ENCODE measurements at regions not wholly inside any gene's neighbourhood (a gene's known extent, or its start where the extent isn't known, plus 50 kb on each side); places are given as distances from the start of the nearest gene placed in this dataset.
A peak's percentile ranks its signal among the peaks of the same experiment; 100 is the strongest.

DNA sequence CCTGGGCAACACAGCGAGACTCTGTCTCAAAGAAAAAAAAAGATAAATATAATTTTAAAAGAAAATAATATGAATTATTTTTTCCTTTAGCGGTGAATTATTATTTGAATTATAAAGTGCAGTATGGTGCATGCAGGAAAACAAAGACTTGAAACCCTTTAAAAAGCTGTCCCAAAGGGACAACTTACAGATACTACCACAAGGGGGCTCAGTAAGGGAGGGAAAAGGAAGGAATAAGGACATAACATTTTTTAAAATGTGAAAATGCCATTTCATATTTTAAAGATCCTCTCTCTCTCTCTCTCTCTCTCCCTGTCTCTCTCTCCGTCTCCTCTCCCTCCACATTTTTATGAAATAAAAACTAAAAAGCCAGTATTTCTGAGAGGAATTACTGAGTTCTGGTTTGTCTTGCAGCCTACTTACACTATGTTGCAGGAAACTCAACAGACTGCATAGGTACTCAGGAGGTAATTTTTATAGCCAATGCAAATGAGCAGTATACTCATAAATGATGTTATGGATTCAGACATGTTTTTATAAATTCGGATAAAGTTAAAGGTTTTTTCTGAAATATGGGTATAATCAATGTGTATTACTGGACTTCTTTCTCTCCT, 455.0 kb upstream of the GJE1 start:
- TF ChIP-seq, protein P1, sequence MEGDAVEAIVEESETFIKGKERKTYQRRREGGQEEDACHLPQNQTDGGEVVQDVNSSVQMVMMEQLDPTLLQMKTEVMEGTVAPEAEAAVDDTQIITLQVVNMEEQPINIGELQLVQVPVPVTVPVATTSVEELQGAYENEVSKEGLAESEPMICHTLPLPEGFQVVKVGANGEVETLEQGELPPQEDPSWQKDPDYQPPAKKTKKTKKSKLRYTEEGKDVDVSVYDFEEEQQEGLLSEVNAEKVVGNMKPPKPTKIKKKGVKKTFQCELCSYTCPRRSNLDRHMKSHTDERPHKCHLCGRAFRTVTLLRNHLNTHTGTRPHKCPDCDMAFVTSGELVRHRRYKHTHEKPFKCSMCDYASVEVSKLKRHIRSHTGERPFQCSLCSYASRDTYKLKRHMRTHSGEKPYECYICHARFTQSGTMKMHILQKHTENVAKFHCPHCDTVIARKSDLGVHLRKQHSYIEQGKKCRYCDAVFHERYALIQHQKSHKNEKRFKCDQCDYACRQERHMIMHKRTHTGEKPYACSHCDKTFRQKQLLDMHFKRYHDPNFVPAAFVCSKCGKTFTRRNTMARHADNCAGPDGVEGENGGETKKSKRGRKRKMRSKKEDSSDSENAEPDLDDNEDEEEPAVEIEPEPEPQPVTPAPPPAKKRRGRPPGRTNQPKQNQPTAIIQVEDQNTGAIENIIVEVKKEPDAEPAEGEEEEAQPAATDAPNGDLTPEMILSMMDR (conservative IDR thresholded peaks at IDR 0.05 in 1 of 2, IDR thresholded peaks at IDR 0.05 in 1 of 2; ENCODE audit: extremely low read depth in 1 of 2, insufficient read depth in 1 of 2, low read depth in 1 of 2, low read length in 2 of 2), result peak; percentile 58 to 73
- no peak for TF ChIP-seq EZH2 (IDR thresholded peaks at IDR 0.05; ENCODE audit: borderline replicate concordance, low read length)

Measured in mammary epithelial cell (primary cell).